ENCODE measurements at regions not wholly inside any gene's neighbourhood (a gene's known extent, or its start where the extent isn't known, plus 50 kb on each side); places are given as distances from the start of the nearest gene placed in this dataset.

DNA sequence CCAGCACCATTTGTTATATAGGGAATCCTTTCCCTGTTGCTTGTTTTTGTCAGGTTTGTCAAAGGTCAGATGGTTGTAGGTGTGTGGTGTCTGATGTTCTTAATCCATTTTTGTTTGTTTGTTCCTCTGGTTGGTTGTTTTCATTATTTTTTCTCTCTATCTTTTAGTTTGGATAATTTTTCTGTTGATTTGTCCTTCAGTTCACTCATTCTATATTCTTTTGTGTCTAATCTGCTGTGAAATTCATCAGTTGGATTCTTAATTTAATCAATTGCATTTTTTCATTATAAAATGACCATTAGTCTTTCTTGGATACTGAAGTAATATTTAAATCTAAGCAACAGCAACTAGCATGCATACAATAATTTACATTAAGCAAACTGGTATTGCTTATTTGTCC, 206.7 kb upstream of the TRIB2 start:
- CTCF ChIA-PET: no interaction called here
- no peak overlapping the region for H3K4me3 Mint-ChIP-seq
- peaks cover 83% of the 10 kb centered on the region for H3K4me1 Mint-ChIP-seq
- H3K27ac Mint-ChIP-seq: no peak overlapping the region
- H3K9me3 Mint-ChIP-seq: peaks cover 22% of the 10 kb centered on the region
- DNase-seq: no peak
- no peaks in the 10 kb centered on the region for H3K27me3 Mint-ChIP-seq
- H3K36me3 Mint-ChIP-seq: peaks cover 43% of the 10 kb centered on the region

DNA sequence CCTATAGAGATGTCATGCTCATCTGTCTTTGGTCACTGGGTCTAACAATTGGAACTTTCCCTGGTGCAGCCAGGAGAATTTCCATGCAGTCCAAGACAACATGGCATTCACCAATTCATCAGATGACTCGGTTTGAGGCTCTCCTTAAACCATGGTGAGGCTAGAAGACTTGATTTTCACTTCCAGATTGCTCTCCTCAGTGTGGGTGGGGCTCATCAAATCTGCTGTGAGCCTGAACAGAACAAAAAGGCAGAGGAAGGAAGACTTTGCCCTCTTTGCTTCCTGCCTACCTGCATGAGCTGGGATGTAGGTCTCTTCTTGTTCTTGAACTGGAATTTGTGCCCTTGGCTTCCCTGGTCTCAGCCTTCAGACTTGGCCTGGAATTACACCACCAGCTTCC, 203.4 kb upstream of the TRIB2 start:
- CTCF ChIA-PET: no interaction called here
- DNase-seq: peak; percentile 49
- H3K27ac Mint-ChIP-seq: peak overlapping the region; percentile 65
- H3K4me3 Mint-ChIP-seq: no peak overlapping the region
- peaks cover 71% of the 10 kb centered on the region for H3K4me1 Mint-ChIP-seq
- peaks cover 37% of the 10 kb centered on the region for H3K36me3 Mint-ChIP-seq
- H3K9me3 Mint-ChIP-seq: peaks cover 27% of the 10 kb centered on the region
- H3K27me3 Mint-ChIP-seq: no peaks in the 10 kb centered on the region

DNA sequence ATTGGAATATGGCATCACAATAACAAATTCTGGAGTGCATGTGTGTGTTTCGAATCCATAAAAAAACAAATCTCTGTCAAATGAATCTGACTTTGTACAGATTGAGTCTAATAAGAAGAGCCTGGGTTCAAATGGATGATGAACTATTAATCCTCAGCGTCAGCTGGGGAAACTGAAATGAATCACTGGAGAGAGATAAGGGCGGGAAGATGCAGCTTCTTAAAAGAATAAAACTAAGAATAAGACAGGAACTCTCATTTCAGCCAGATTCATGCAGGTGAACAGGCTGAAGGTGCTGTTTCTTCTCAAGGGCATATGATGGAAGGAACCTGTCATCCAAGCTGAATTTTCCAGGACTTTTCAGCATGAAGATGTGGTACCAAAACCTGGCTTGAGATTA, 202.6 kb upstream of the TRIB2 start:
- CTCF ChIA-PET: interaction anchor here (1.0 kb wide), 1 partner anchor 12 kb away, joined by 4 read pairs; no protein-coding TSS in a partner anchor
- H3K9me3 Mint-ChIP-seq: peaks cover 22% of the 10 kb centered on the region

DNA sequence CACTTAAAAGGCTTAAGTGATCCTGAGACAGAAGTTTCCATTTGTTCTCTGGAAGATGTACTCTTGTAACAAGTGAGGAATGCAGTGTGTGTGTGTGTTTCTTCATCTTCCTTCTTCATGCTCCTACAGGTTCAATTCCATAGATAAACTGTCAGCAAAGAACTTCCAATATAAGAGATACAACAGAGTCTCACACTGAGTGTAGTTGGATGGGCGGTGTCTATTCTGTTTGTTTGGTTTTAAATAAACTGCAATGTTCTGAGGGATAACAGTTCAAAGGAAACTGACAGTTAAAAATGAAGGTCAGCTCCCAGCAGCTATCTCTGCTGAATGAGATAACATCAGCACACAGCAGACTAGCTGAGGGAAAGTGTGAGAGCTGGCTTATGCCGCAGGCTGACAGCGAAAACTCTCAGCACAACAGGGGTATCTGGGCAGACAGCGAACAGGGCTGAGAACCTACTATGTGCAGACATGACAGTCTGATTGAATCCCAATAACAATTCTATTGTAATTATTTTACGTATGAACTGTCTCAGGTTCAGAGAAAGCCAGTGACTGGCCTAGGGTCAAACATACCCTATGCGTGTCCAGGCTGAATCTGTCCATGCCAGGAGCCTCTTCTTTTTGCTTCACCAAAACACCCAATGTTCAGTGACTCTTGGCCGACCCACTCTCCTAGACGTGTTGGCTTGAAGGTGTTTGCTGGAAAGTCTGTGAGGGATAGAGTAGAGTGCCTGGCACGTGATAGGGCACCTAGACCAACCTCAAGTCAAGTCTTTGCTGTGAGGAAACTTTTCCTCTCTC, 201.9 kb upstream of the TRIB2 start:
- H3K27ac Mint-ChIP-seq: peak overlapping the region; percentile 84
- H3K9me3 Mint-ChIP-seq: peaks cover 16% of the 10 kb centered on the region
- H3K4me1 Mint-ChIP-seq: peaks cover 61% of the 10 kb centered on the region
- peak; percentile 63 for DNase-seq
- no peaks in the 10 kb centered on the region for H3K27me3 Mint-ChIP-seq
- peaks cover 29% of the 10 kb centered on the region for H3K36me3 Mint-ChIP-seq
- CTCF ChIA-PET: interaction anchor here (1.0 kb wide), 1 partner anchor 13 kb away, joined by 4 read pairs; no protein-coding TSS in a partner anchor
- peak overlapping the region; percentile 5 for H3K4me3 Mint-ChIP-seq

More for the DNA sequence above, 202.6 kb upstream of the TRIB2 start:
- H3K27ac Mint-ChIP-seq: peak overlapping the region; percentile 84
- no peak overlapping the region for H3K4me3 Mint-ChIP-seq
- no peak for DNase-seq
- H3K27me3 Mint-ChIP-seq: no peaks in the 10 kb centered on the region
- H3K4me1 Mint-ChIP-seq: peaks cover 65% of the 10 kb centered on the region
- peaks cover 34% of the 10 kb centered on the region for H3K36me3 Mint-ChIP-seq

DNA sequence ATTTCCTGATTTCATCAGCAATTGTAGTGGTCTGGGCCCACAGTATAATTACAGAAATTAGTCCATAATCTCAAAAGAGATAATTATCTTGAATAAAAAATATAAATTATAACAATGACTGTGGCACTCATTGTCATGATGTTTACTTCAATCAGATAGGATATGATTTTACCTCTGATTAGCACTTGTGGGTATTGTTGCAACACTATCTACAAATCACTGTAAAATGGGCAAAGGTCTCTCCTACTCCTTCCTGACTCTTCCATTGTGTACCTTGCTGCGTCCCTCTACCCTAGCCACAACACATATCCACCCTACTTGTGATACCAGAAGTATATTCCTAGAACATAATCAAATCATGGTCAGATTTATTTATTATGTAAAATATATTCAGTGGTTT, 200.9 kb upstream of the TRIB2 start:
- Mint-ChIP-seq H3K9me3 (peaks cover 10% of the 10 kb centered on the region), H3K27me3 (no peaks in the 10 kb centered on the region), H3K4me3 (no peak overlapping the region), H3K36me3 (peaks cover 25% of the 10 kb centered on the region), H3K4me1 (peaks cover 54% of the 10 kb centered on the region), H3K27ac (no peak overlapping the region)
- CTCF ChIA-PET: interaction anchor here (1.6 kb wide), 1 partner anchor 41 kb away, joined by 3 read pairs; no protein-coding TSS in a partner anchor
- no peak for DNase-seq

DNA sequence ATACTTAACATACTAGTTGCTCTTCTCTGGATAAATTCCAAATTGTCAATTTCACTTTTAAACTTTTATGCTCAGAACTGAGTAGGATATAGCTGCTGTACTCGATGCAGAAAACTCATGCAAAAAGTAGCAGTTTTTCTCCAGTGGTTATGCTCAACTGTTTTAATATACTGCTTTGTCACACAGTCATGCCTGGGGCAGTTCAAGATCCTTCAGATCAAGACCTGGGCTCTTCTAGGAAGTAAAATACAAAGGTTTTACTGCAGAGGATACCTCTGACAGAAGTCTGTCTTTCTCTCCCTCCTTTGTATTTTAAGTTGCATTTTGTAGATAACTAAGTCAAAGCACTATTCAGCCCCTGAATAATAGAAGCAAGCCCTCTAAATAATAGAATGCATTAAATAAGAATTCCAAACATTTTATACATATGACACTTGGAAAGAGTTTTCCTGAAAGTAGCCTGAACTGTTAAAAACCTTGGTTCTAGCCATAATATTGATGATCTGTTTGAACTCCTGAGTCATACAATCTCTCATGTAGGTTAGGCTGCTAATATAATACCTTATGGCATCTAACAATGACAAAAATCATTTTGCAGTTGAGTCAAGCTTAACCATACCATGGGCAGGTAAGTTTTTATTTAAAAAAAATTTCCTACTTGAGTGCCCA, 183.3 kb upstream of the TRIB2 start:
- Mint-ChIP-seq H3K4me1 (peaks cover 28% of the 10 kb centered on the region), H3K36me3 (peaks cover 15% of the 10 kb centered on the region), H3K4me3 (no peak overlapping the region), H3K27me3 (peaks cover 5% of the 10 kb centered on the region), H3K9me3 (no peaks in the 10 kb centered on the region), H3K27ac (no peak overlapping the region)
- CTCF ChIA-PET: interaction anchor here (1.0 kb wide), 1 partner anchor 16 kb away, joined by 3 read pairs; no protein-coding TSS in a partner anchor
- no peak for DNase-seq

DNA sequence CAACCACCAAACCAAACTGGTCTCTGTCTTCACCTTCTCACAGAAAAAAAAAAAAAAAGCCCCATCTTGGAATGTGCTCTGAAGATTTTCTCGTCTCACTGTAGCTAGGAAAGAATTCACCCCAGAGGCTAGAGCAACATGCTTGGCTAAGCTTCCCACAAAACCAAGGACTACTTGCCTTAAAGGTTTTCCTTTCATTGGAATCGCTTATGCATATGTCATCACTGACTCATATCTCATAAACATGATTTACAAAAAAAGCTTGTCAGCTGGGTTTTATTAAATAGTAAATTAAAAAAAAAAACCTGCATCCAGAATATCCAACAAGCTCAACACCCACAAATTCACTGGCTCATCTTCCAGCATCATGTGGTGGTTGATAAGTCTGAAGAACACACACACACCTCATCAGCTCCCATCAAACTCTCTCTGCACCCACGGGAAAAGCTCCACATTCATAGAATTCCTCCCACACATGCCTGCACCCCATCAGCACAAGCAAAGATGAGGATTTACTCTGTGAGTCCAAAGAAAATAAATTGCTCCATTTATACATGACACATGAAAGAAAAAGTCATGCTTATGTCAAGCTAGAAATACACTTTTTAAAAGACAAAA, 182.0 kb upstream of the TRIB2 start:
- peaks cover 15% of the 10 kb centered on the region for H3K36me3 Mint-ChIP-seq
- H3K27ac Mint-ChIP-seq: peak overlapping the region; percentile 43
- no peak overlapping the region for H3K4me3 Mint-ChIP-seq
- no peaks in the 10 kb centered on the region for H3K9me3 Mint-ChIP-seq
- peaks cover 5% of the 10 kb centered on the region for H3K27me3 Mint-ChIP-seq
- peaks cover 28% of the 10 kb centered on the region for H3K4me1 Mint-ChIP-seq
- CTCF ChIA-PET: interaction anchor here (0.9 to 1.4 kb wide), 2 partner anchors 15 to 181 kb away, joined by 3 to 4 read pairs; no protein-coding TSS in a partner anchor
- no peak for DNase-seq

DNA sequence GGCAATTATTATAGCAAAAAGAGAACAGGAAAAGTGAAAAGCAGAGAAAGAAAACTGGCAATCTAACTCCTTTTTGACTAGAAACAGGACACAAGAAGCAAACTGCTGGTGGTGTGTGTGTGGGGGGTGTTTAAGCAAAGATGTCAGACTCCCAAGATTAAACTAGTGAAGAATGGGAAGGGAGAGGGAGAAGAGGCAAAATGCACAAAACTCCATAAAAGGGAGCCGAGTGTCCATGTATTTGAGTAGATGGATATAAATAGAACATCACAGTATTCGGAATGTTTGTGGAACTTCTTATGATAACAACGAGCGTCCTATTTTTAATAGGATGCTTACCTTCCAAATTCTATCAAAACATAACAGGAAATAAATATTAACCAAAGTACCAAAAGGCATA, 179.8 kb upstream of the TRIB2 start:
- CTCF ChIA-PET: no interaction called here
- Mint-ChIP-seq H3K27ac (no peak overlapping the region), H3K4me3 (no peak overlapping the region), H3K9me3 (no peaks in the 10 kb centered on the region), H3K36me3 (peaks cover 15% of the 10 kb centered on the region), H3K27me3 (no peaks in the 10 kb centered on the region), H3K4me1 (peaks cover 28% of the 10 kb centered on the region)
- no peak for DNase-seq

DNA sequence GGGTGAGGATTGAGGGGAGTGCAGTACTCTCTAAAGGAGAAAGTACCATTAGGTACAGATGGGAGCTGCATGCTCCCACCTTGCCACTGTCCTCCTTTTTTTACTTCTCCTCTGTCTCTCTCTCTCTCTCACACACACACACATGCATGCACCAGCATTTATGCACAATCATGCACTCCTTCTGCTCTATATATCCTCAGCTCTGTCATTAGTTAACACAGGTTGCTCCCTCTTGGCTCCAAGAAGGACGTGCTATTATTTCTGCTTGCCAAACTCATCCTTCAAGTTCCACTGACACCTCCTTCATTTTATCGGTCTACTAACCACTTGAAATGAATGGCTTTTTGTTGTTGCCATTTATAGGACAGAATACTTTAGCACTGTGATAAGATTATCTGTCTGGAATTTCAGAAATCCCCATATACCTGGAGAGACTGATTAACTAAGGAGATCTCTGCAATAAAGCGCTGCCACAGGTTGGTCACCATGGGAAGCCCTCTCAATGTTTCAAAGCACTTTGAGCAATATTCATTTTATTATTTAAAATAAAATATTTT, 178.5 kb upstream of the TRIB2 start:
- no peak overlapping the region for H3K27ac Mint-ChIP-seq
- H3K9me3 Mint-ChIP-seq: no peaks in the 10 kb centered on the region
- CTCF ChIA-PET: interaction anchor here (1.2 kb wide), 1 partner anchor 105 kb away, joined by 3 read pairs; no protein-coding TSS in a partner anchor
- H3K4me1 Mint-ChIP-seq: peaks cover 21% of the 10 kb centered on the region
- no peaks in the 10 kb centered on the region for H3K27me3 Mint-ChIP-seq
- H3K4me3 Mint-ChIP-seq: no peak overlapping the region
- DNase-seq: no peak
- peaks cover 11% of the 10 kb centered on the region for H3K36me3 Mint-ChIP-seq

DNA sequence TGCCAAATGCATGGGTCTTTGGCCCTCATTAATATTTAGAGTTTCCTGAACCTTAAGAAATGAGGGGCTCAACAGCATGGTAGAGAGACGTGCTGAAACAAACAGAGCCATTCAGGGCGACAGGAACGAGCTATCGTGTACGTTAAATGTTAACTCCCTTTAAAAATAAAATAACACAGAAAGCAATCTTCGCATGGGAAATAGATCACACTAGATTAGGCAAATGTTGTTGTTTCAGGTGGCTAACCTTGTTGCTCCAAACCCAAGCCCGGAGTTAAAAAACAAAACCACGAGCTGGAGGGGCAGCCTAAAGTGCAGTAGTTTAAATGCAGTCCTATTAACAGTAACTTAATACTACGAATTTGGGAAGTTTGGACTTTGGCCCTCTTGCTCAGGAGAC, 177.4 kb upstream of the TRIB2 start:
- CTCF ChIA-PET: interaction anchor here (0.9 to 1.2 kb wide), 2 partner anchors 10 to 106 kb away, joined by 3 read pairs; no protein-coding TSS in a partner anchor
- Mint-ChIP-seq H3K27me3 (no peaks in the 10 kb centered on the region), H3K4me3 (no peak overlapping the region), H3K27ac (no peak overlapping the region), H3K36me3 (peaks cover 7% of the 10 kb centered on the region), H3K9me3 (no peaks in the 10 kb centered on the region), H3K4me1 (peaks cover 10% of the 10 kb centered on the region)
- DNase-seq: no peak

DNA sequence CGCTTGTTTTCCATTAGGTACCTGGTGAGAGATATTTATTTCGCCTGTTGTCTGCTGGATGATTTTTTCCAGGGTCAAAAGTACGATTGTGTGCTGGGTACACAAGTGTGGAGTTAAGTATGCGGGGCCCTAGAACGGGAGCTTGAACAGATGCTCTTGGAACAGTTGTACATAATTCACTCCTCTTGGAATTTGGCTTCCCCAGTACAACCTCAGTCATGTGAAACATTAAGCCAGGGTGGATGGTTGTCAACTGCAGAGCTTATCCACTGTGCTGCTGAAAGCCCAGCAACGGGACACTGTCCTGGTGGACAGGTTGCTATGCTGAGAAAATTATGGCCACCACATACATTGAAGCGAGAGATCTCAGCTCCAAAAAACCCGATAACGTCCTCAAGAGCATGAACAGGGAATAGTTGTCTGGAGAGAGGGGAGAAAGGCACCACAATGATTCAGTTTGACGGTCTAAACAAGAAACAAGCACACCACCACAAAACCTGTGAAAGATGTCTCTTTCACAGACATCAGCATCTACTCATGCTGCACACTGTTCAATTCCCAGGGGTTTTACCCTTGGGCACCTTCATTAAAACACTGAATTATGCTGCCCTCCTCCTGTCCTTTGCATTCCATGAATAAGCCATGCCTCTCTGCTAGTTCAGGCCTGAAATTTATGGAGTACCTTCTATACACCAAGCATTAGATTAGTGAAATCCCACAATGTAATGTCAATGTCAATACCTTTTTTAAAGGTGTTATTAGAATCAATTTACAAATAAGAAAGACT, 176.8 kb upstream of the TRIB2 start:
- H3K4me1 Mint-ChIP-seq: peaks cover 3% of the 10 kb centered on the region
- H3K9me3 Mint-ChIP-seq: peaks cover 2% of the 10 kb centered on the region
- no peak overlapping the region for H3K4me3 Mint-ChIP-seq
- peaks cover 6% of the 10 kb centered on the region for H3K36me3 Mint-ChIP-seq
- CTCF ChIA-PET: interaction anchor here (0.9 kb wide), 1 partner anchor 9 kb away, joined by 3 read pairs; no protein-coding TSS in a partner anchor
- no peaks in the 10 kb centered on the region for H3K27me3 Mint-ChIP-seq
- no peak overlapping the region for H3K27ac Mint-ChIP-seq
- DNase-seq: no peak

DNA sequence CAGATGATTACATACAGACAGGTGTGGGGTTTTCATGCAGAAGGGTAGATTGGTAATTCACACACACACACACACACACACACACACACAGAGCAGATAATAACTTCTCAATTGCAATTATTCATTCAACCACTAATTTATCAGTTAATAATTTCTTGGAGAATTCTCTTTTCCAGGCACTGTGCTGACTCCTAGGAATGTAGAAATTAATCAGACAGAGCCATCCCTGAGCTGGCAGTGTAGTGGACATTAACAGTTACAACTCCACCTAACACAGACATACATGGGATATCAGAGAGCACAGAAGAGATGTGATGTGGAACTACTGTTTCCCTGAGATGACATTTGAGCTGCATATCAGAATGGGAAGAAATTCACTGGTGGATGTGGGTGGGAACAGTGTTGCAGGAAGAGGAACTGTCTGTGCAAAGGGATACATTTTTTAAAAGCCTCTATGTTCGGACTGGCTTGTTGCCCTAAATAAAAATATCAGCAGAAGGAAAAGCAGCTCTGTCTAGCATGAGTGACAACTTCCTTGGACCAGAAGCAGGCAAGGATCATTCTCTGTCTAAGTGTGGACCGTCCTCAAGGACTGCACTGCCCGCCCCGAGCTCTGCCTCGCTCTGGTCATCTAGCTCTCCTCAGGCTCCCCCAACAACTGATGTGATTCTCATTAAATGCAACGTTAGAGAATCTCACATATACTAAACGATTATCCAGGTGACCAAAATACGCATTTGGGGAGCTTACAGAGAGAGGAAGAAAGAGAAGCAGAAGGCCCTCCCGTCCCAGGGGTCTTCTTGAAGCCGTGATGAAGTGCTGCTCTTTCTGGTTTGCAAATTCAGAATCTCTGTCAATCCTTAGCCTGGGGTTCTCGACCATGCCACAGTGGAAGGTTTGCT, 173.4 kb upstream of the TRIB2 start:
- DNase-seq: no peak
- Mint-ChIP-seq H3K27me3 (peaks cover 9% of the 10 kb centered on the region), H3K36me3 (peaks cover 4% of the 10 kb centered on the region), H3K27ac (no peak overlapping the region), H3K9me3 (peaks cover 2% of the 10 kb centered on the region), H3K4me3 (no peak overlapping the region), H3K4me1 (no peaks in the 10 kb centered on the region)
- CTCF ChIA-PET: no interaction called here
